Middle frontal gyrus (tissue), 1 donor: ENCODE measurements at regions not wholly inside any gene's neighbourhood (a gene's known extent, or its start where the extent isn't known, plus 50 kb on each side); places are given as distances from the start of the nearest gene placed in this dataset.
A peak's percentile ranks its signal among the peaks of the same experiment; 100 is the strongest.

Experiments used
- DNase-seq: peaks from one replicate; pipeline ENCODE4 v3.0.0-alpha.2; 2015; ENCODE audit warnings: low spot score; ENCODE audit errors: extremely low spot score

DNA sequence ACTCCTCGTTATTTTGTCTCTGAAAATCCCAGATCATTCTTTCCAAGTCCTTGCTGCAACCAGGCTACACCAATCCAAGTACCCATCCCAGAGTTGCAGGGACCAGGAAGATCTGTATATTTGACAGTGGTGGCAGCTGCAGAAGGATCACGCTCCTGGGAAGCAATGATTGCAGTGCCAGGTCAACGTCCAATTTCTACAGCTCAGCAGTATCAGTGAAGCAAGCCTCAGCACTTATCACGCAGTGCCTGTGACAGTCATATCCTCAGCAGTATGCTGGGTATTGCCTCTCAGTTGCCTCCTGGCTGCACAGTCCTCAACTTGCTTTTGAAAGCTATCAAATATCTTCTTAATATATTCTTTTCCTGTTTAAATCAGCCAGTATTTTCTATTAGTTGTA, 66.7 kb downstream of the BARHL2 start:
- DNase-seq, result no peak

GRCh38 chr1:90640325-90640724, 76.8 kb downstream of the BARHL2 start:
- no peak for DNase-seq

DNA sequence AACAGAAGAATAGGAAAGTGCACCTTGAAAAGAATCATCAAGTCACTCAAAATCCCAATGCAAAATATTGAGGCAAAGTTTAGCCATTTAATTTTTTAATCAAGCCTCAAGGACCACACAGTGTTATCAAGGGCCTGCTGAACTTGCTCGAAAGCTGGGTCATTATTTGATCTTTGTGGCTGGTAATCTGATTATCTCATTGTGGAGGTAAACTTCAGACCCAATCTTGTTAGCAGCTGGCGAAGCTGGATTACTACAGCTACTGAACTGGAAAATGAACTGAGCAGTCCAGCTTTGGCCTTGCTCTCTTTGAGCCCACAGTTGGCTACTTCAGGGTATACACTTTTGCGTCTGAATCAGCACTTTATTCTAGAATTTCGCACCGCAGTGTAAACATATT, 94.4 kb downstream of the BARHL2 start:
- DNase-seq, result no peak

DNA sequence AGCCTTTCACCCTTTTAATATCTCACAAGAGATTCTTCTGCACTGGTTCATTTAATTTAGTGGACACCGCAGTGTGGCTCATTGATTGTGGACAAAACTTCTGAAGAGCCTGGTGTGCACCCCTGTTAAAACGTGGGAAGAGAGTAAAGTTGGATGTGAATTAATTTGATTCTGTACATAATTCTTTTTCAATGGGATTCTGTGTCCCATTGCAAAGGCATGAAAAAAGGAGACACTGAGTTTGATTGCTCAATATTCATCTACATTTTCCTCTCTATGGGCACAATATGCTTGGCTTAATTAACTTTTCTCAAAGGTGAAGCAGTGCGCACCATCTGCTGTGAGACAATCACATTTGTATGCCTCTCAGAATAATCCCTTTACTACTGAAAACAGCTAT, 95.1 kb downstream of the BARHL2 start:
- no peak for DNase-seq

- DNase-seq, result no peak
Observed at GRCh38 chr1:90616395-90616794, 100.7 kb downstream of the BARHL2 start.

GRCh38 chr1:90614872-90615271, 102.2 kb downstream of the BARHL2 start:
- no peak for DNase-seq

GRCh38 chr1:90613371-90613770, 103.7 kb downstream of the BARHL2 start:
- no peak for DNase-seq

- DNase-seq, result no peak
Observed at GRCh38 chr1:90612033-90612432, 105.1 kb downstream of the BARHL2 start.

DNA sequence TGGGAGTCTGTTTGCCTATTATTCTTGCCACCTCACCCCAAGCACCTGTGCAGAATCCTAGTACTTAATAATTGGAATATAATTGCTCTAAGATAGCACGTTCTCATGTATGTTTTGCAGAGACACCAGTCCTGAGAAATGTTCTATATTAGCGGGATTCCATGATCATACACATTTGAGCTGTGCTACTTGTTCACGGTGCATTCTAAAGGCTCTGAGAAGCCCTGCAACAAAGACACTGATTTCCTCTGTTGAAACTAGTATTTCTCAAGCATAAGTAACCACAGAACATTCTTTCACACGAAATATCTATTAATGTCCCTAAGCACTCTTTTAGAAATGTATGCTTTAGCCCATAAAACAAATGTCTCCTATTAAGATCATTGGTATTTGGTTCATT, 109.4 kb downstream of the BARHL2 start:
- no peak for DNase-seq

- DNase-seq, result no peak
Observed at GRCh38 chr1:90605070-90605469, 112.0 kb downstream of the BARHL2 start.

DNA sequence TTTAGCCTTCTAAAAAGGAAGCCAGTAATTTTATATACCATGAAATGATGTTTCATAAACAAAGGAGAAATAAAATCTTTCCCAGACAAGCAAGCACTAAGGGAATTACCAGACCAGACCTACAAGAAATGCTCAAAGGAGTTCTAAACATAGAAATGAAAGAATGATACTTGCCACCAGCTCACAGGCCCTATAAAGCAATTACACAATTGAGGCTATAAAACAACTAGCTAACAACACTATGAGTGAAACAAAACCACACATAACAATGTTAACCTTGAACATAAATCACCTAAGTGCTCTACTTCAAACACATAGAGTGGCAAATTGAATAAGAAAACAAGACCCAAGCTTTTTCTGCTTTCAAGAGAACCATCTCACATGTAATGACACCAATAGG, 123.8 kb downstream of the BARHL2 start:
- DNase-seq, result no peak

GRCh38 chr1:90591970-90592356, 125.1 kb downstream of the BARHL2 start:
- DNase-seq, result no peak

GRCh38 chr1:90591355-90591969, 125.6 kb downstream of the BARHL2 start:
- no peak for DNase-seq

DNA sequence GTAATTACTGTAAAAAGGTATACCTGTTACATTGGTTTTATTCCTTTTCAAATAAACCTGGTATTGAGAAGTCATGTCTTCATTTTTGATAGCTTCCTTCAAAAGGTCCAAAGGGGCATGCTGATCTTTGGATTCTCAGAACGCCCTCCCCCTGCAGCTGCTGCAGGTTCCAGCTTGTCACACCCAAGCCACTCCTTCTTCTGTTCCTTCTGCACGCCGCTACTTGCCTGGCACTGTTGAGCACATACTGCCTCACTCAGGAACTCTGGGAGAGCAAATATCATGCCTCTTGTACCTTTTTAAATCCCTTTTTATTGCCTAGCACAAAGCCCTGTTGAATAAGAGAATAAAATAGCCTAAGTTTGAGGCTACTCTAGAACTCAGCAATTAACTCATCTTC, 136.9 kb downstream of the BARHL2 start:
- no peak for DNase-seq

DNA sequence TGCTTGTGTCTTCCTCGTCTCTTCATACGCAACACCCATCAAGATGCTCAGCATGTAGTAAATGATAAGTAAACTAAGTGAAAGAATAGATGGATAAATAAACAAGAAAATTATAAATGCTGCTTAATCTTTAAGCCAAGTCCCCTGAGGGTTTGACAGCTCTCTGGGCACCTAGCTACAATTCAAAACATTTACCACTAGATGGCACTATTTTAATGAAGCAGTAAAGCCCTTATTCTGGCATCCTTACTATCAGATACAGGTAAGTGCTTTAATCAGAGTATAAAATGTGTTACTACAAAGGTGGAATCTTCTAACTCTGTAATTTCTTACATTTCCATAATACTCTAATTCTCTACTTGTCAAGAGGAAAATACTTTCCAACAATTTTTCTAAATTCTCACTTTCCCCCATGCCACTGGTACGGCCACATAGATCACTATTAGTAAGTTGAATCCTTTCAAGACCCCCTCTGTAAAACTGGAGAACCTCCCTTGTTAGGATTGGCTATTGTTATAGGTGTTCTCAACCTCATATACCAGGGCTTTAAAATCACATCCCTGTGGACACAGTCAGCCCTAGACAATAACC, 137.8 kb downstream of the BARHL2 start:
- DNase-seq, result peak; percentile 18

- DNase-seq, result no peak
Observed at GRCh38 chr1:90574692-90575370, 142.3 kb downstream of the BARHL2 start.

- no peak for DNase-seq
Observed at GRCh38 chr1:90573736-90574135, 143.4 kb downstream of the BARHL2 start.

GRCh38 chr1:90572446-90572845, 144.7 kb downstream of the BARHL2 start:
- DNase-seq, result no peak

GRCh38 chr1:90568436-90568835, 148.7 kb downstream of the BARHL2 start:
- DNase-seq, result no peak

DNA sequence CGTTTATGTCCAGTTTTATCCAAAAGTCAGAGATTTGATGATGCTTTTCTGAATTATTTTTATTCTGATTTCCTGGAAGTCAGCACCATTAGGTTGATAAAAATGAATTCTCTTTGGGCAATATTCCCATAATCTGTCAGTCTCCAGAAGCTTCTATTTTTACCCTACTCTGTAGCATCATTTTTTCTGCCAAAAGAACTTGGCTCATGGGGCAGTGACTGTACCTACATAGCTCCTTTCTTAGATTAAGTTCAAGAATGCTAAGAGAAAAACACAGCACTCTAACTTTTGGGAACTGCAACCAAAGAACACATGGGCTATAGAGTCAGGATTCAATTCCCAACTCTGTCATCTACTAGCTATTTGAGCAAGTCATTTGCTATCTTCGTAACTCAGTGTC, 152.9 kb downstream of the BARHL2 start:
- no peak for DNase-seq

- no peak for DNase-seq
Observed at GRCh38 chr1:90562892-90563291, 154.2 kb downstream of the BARHL2 start.

DNA sequence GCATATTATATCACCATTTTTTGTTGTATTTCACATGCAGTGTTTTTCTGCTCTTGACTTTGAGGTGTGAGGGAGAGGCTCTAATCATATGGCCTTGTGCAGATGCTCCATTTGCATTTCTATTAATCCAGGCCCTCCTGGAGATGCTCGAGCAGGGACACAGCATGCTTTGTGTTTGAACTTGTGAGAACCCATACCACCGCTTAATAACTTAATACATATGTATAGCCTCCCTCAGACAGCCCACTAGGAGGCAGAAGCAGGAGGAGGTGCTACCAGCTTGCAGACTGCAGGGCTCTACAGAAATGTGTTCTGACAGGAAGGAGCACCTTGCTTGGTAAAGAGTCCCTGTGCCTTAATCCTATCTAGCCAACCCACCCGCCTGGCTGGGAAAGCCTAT, 155.2 kb downstream of the BARHL2 start:
- DNase-seq, result no peak
